GM12878 (cell line): ENCODE measurements at regions not wholly inside any gene's neighbourhood (a gene's known extent, or its start where the extent isn't known, plus 50 kb on each side); places are given as distances from the start of the nearest gene placed in this dataset.

Source experiments
- ATAC-seq: fragments of 200-7000 bp; cut with Tn5 transposase; 3 replicates; pipeline ENCODE4 v1.9.1; 2020; ENCODE audit warnings: mild to moderate bottlenecking, moderate library complexity
- BruUV-seq: library from RNA; stranded (reverse); fragments of 400-500 nt; replicated peaks from 2 replicates; lab custom pipeline; 2021; lab: Mats Ljungman, UMichigan
- CTCF ChIA-PET: fragments of 300-600 bp; sonication (Branson Sonifier 250); formaldehyde crosslinking; extraction: SDS; loops from one replicate; lab custom pipeline; 2021; ENCODE audit warnings: inconsistent platforms; lab: Yijun Ruan, JAX
- POLR2A ChIA-PET: fragments of 350-600 bp; formaldehyde crosslinking; extraction: SDS; loops from one replicate; lab custom pipeline; 2021; ENCODE audit warnings: inconsistent platforms; lab: Charles Lee
- RAD21 ChIA-PET: fragments of 300-600 bp; sonication (Branson Sonifier 250); formaldehyde crosslinking; loops from one replicate; lab custom pipeline; 2023; ENCODE audit warnings: antibody characterized with exemption; ENCODE audit not compliant: unreplicated experiment; lab: Charles Lee
- SMC1A ChIA-PET: fragments of 300-600 bp; sonication (Branson Sonifier 250); formaldehyde crosslinking; loops from one replicate; lab custom pipeline; 2023; ENCODE audit not compliant: unreplicated experiment, uncharacterized antibody; lab: Charles Lee
- DNase-seq: peaks from one replicate; pipeline ENCODE4 v3.0.0-alpha.2; 2011; ENCODE audit warnings: low read depth, low spot score
- FAIRE-seq: peaks from 3 replicates; lab custom pipeline; 2011; peaks lifted over from hg19 to GRCh38; lab: Jason Lieb, UNC
- H2AFZ ChIP-seq: 2 replicates; pipeline ENCODE4 v1.6.0; 2011; ENCODE audit warnings: low read depth, low read length, control low read depth; ENCODE audit not compliant: control insufficient read depth
- H3K27ac ChIP-seq: 2 replicates; pipeline ENCODE4 v1.5.1; 2011; ENCODE audit warnings: control low read depth; ENCODE audit not compliant: control insufficient read depth, insufficient read depth
- H3K27me3 ChIP-seq, 2 experiments: replicated peaks in 1 of 2; 2 replicates each; pipeline versions ENCODE4 v1.6.0 to v1.6.1; 2011; ENCODE audit warnings: low read length in 1 of 2; ENCODE audit not compliant: control insufficient read depth in 2 of 2, insufficient read depth in 2 of 2
- H3K36me3 ChIP-seq, 2 experiments: 2 replicates each; pipeline ENCODE4 v1.5.1; 2011; ENCODE audit warnings: low read length in 1 of 2; ENCODE audit not compliant: control insufficient read depth in 2 of 2, insufficient read depth in 2 of 2
- H3K4me1 ChIP-seq: 2 replicates; pipeline ENCODE4 v1.6.1; 2011; ENCODE audit warnings: mild to moderate bottlenecking, low read length, moderate library complexity, mixed read lengths; ENCODE audit not compliant: control insufficient read depth, insufficient read depth
- H3K4me2 ChIP-seq: 2 replicates; pipeline ENCODE4 v1.6.0; 2011; ENCODE audit warnings: control low read depth; ENCODE audit not compliant: control insufficient read depth, insufficient read depth
- H3K4me3 ChIP-seq: fragments of 200-600 bp; sonication (generic); 2 replicates; pipeline ENCODE4 v1.5.1; 2016
- H3K79me2 ChIP-seq: 2 replicates; pipeline ENCODE4 v1.6.0; 2011; ENCODE audit warnings: low read length; ENCODE audit not compliant: control insufficient read depth, insufficient read depth
- H3K9ac ChIP-seq: 2 replicates; pipeline ENCODE4 v1.8.0; 2011; ENCODE audit warnings: low read length, control low read depth, mixed read lengths; ENCODE audit not compliant: control insufficient read depth, insufficient read depth
- H3K9me3 ChIP-seq: replicated peaks from 3 replicates; pipeline ENCODE4 v1.5.1; 2011; ENCODE audit warnings: mild to moderate bottlenecking, low read length; ENCODE audit not compliant: control insufficient read depth, insufficient read depth
- H4K20me1 ChIP-seq: 2 replicates; pipeline ENCODE4 v1.6.0; 2011; ENCODE audit not compliant: control insufficient read depth, insufficient read depth
- CEBPB ChIP-seq, 2 experiments: fragments of 150-350 bp in 1 of 2; IDR thresholded peaks; 2 replicates each; pipeline ENCODE4 v1.6.1; 2012 to 2014; ENCODE audit warnings: low read depth in 2 of 2, low read length in 2 of 2, borderline replicate concordance in 1 of 2, inconsistent platforms in 1 of 2
- IRF5 ChIP-seq: fragments of 450-650 bp; IDR thresholded peaks from 2 replicates; pipeline ENCODE4 v1.6.1; 2017; ENCODE audit warnings: borderline replicate concordance
- NR2C2 ChIP-seq: IDR thresholded peaks from 2 replicates; pipeline ENCODE4 v1.6.1; 2011; ENCODE audit warnings: borderline replicate concordance, low read depth; ENCODE audit not compliant: control insufficient read depth, insufficient read length
- POU2F2 ChIP-seq: IDR thresholded peaks from 3 replicates; pipeline ENCODE4 v1.6.1; 2011; ENCODE audit warnings: low read depth, mild to moderate bottlenecking, low read length, borderline replicate concordance
- SIX5 ChIP-seq: IDR thresholded peaks from 2 replicates; pipeline ENCODE4 v1.6.1; 2011; ENCODE audit warnings: mild to moderate bottlenecking, low read depth, low read length, moderate library complexity; ENCODE audit not compliant: severe bottlenecking
- SUPT20H ChIP-seq: IDR thresholded peaks from 2 replicates; pipeline ENCODE4 v1.6.1; 2011; ENCODE audit warnings: low read depth, mild to moderate bottlenecking, low read length, moderate library complexity, borderline replicate concordance; ENCODE audit not compliant: control insufficient read depth
- WGBS: methylation state at CpG from one replicate; pipeline ENCODE4 v1.1.6; 2016; ENCODE audit warnings: low lambda C conversion rate; ENCODE audit not compliant: insufficient replicate concordance, insufficient coverage; ENCODE audit errors: missing lambda C conversion rate; 5-methylcytosine and 5-hydroxymethylcytosine counted together
- in situ Hi-C: fragments of 300-500 bp; cut with MboI; formaldehyde crosslinking; loops from 9 replicates; pipeline ENCODE4 v1.14.3; 2018; ENCODE audit warnings: mixed read lengths
- intact Hi-C: fragments of 100-400 bp; cut with micrococcal nuclease; formaldehyde crosslinking; loops from one replicate; pipeline ENCODE4 v1.14.2; 2022; ENCODE audit not compliant: unreplicated experiment
- TF ChIP-seq, protein P1 (sequence below): fragments of 450-650 bp; IDR thresholded peaks from 2 replicates; pipeline ENCODE4 v1.6.1; 2018; ENCODE audit warnings: mild to moderate bottlenecking, low read depth, moderate library complexity; ENCODE audit not compliant: partially characterized antibody
- TF ChIP-seq, protein P2 (sequence below): fragments of 450-650 bp; IDR thresholded peaks from 2 replicates; pipeline ENCODE4 v1.6.1; 2018; ENCODE audit warnings: borderline replicate concordance, mild to moderate bottlenecking; ENCODE audit not compliant: partially characterized antibody

DNA sequence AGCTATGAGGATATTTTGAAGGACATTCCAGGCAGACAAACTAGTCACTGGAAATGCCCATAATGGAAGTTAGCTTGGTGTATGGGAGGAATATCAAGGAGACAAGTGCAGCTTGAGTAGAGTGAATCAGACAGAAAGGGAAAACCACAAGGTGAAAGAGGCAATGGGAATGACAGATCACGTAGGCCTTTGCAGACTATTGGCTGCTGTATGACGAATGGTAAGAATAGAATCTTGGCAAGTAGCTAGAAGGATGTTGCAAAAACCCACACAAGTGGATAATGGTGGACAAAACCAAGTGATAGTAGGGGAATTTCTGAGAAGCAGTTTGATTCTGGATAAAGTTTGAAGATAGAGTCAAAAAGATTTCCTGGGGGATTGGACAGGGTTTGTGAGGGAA, 196.9 kb upstream of the NOVA1 start:
- ChIA-PET POLR2A (no interaction called here), RAD21 (no interaction called here)
- no peak for FAIRE-seq

GRCh38 chr14:26808407-26808806, 210.6 kb upstream of the NOVA1 start:
- ChIA-PET RAD21 (no interaction called here), SMC1A (interaction anchor here (1.7 kb wide), 1 partner anchor 26 kb away, joined by 4 read pairs; no protein-coding TSS in a partner anchor), CTCF (no interaction called here)
- Histone ChIP-seq H3K79me2 (no peaks in the 10 kb centered on the region), H3K4me1 (no peaks in the 10 kb centered on the region), H3K36me3 (no peaks in the 10 kb centered on the region), H3K4me2 (no peak overlapping the region), H3K27me3 (no peaks in the 10 kb centered on the region), H3K9ac (no peak overlapping the region), H2AFZ (no peak overlapping the region), H3K4me3 (no peak overlapping the region), H3K9me3 (no peaks in the 10 kb centered on the region), H4K20me1 (no peaks in the 10 kb centered on the region)
- intact Hi-C loops (no loop called here), in situ Hi-C loops (no loop called here)
- WGBS: 50% methylated on average over 1 of the region's 1 CpG
- no peak for ATAC-seq
- FAIRE-seq: no peak
- no peak for TF ChIP-seq POU2F2
- TF ChIP-seq IRF5: no peak
- TF ChIP-seq SIX5: no peak
- TF ChIP-seq, protein P1, sequence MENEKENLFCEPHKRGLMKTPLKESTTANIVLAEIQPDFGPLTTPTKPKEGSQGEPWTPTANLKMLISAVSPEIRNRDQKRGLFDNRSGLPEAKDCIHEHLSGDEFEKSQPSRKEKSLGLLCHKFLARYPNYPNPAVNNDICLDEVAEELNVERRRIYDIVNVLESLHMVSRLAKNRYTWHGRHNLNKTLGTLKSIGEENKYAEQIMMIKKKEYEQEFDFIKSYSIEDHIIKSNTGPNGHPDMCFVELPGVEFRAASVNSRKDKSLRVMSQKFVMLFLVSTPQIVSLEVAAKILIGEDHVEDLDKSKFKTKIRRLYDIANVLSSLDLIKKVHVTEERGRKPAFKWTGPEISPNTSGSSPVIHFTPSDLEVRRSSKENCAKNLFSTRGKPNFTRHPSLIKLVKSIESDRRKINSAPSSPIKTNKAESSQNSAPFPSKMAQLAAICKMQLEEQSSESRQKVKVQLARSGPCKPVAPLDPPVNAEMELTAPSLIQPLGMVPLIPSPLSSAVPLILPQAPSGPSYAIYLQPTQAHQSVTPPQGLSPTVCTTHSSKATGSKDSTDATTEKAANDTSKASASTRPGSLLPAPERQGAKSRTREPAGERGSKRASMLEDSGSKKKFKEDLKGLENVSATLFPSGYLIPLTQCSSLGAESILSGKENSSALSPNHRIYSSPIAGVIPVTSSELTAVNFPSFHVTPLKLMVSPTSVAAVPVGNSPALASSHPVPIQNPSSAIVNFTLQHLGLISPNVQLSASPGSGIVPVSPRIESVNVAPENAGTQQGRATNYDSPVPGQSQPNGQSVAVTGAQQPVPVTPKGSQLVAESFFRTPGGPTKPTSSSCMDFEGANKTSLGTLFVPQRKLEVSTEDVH: no peak
- TF ChIP-seq, all 136 proteins: peak for 0
- H3K27ac ChIP-seq: no peak overlapping the region
- DNase-seq: no peak
- POLR2A ChIA-PET: no interaction called here
- BruUV-seq: no TSS peak

More for the DNA sequence above, 196.9 kb upstream of the NOVA1 start:
- intact Hi-C loops (no loop called here), in situ Hi-C loops (no loop called here)
- no peak for ATAC-seq
- DNase-seq: no peak
- Histone ChIP-seq H3K4me1 (no peaks in the 10 kb centered on the region), H3K9ac (no peak overlapping the region), H3K27me3 (no peaks in the 10 kb centered on the region), H3K36me3 (no peaks in the 10 kb centered on the region), H3K4me2 (no peak overlapping the region), H3K4me3 (no peak overlapping the region), H4K20me1 (no peaks in the 10 kb centered on the region), H3K79me2 (no peaks in the 10 kb centered on the region), H3K27ac (no peak overlapping the region), H3K9me3 (no peaks in the 10 kb centered on the region), H2AFZ (no peak overlapping the region)
- WGBS: 0% methylated on average over 2 of the region's 2 CpGs
- SMC1A ChIA-PET: no interaction called here
- no TSS peak for BruUV-seq
- CTCF ChIA-PET: no interaction called here
- TF ChIP-seq SUPT20H: no peak
- no peak for TF ChIP-seq CEBPB (IDR thresholded peaks at IDR 0.05; ENCODE audit: borderline replicate concordance in 1 of 2, low read depth in 2 of 2, low read length in 2 of 2)
- TF ChIP-seq, protein P2, sequence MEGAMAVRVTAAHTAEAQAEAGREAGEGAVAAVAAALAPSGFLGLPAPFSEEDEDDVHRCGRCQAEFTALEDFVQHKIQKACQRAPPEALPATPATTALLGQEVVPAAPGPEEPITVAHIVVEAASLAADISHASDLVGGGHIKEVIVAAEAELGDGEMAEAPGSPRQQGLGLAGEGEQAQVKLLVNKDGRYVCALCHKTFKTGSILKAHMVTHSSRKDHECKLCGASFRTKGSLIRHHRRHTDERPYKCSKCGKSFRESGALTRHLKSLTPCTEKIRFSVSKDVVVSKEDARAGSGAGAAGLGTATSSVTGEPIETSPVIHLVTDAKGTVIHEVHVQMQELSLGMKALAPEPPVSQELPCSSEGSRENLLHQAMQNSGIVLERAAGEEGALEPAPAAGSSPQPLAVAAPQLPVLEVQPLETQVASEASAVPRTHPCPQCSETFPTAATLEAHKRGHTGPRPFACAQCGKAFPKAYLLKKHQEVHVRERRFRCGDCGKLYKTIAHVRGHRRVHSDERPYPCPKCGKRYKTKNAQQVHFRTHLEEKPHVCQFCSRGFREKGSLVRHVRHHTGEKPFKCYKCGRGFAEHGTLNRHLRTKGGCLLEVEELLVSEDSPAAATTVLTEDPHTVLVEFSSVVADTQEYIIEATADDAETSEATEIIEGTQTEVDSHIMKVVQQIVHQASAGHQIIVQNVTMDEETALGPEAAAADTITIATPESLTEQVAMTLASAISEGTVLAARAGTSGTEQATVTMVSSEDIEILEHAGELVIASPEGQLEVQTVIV: no peak
- TF ChIP-seq NR2C2: no peak
